Activated B cell treated with CpG ODN at 0.5 μM for 24 hours (primary cell): ENCODE measurements at regions not wholly inside any gene's neighbourhood (a gene's known extent, or its start where the extent isn't known, plus 50 kb on each side); places are given as distances from the start of the nearest gene placed in this dataset.

Experiments used
- ATAC-seq: fragments of 200-7000 bp; cut with Tn5 transposase; one replicate; pipeline ENCODE4 v1.10.0; 2021; ENCODE audit warnings: low read depth, mild to moderate bottlenecking, moderate library complexity
- CTCF ChIA-PET: fragments of 350-600 bp; sonication (Branson Sonifier 250); formaldehyde crosslinking; loops from one replicate; lab custom pipeline; 2021; ENCODE audit warnings: antibody characterized with exemption; lab: Charles Lee
- POLR2A ChIA-PET: fragments of 350-600 bp; sonication (Branson Sonifier 250); formaldehyde crosslinking; loops from one replicate; lab custom pipeline; 2021; ENCODE audit warnings: antibody characterized with exemption; lab: Charles Lee
- DNase-seq: peaks from one replicate; pipeline ENCODE4 v3.0.0; 2022
- H3K27ac Mint-ChIP-seq: one replicate; pipeline ENCODE4 v1.8.0; 2020; ENCODE audit warnings: mixed read lengths
- H3K27me3 Mint-ChIP-seq: one replicate; pipeline ENCODE4 v1.8.0; 2021; ENCODE audit warnings: mixed read lengths
- H3K36me3 Mint-ChIP-seq: one replicate; pipeline ENCODE4 v1.8.0; 2021; ENCODE audit warnings: low read depth, mixed read lengths
- H3K4me1 Mint-ChIP-seq: one replicate; pipeline ENCODE4 v1.8.0; 2021; ENCODE audit warnings: mixed read lengths
- H3K4me3 Mint-ChIP-seq: one replicate; pipeline ENCODE4 v1.8.0; 2020; ENCODE audit warnings: mild to moderate bottlenecking, mixed read lengths
- H3K9me3 Mint-ChIP-seq: one replicate; pipeline ENCODE4 v1.8.0; 2020; ENCODE audit warnings: mixed read lengths
- CTCF ChIP-seq: fragments of 200-600 bp; IDR thresholded peaks from one replicate; pipeline ENCODE4 v1.8.0; 2022; ENCODE audit warnings: antibody characterized with exemption, mild to moderate bottlenecking
- intact Hi-C: fragments of 100-400 bp; cut with micrococcal nuclease; formaldehyde crosslinking; loops from one replicate; pipeline ENCODE4 v1.15.1; 2024

GRCh38 chr6:53983301-53983700, 127.9 kb upstream of the MLIP start:
- no peaks in the 10 kb centered on the region for H3K27me3 Mint-ChIP-seq
- POLR2A ChIA-PET, result no interaction called here
- no peak overlapping the region for H3K4me3 Mint-ChIP-seq
- H3K4me1 Mint-ChIP-seq, result no peaks in the 10 kb centered on the region
- CTCF ChIA-PET, result no interaction called here
- H3K36me3 Mint-ChIP-seq, result no peaks in the 10 kb centered on the region
- no peak overlapping the region for H3K27ac Mint-ChIP-seq
- no peak for ATAC-seq
- DNase-seq, result no peak
- no peaks in the 10 kb centered on the region for H3K9me3 Mint-ChIP-seq
- TF ChIP-seq CTCF, result no peak
- intact Hi-C loops, result no loop called here

- H3K4me3 Mint-ChIP-seq, result no peak overlapping the region
- no peaks in the 10 kb centered on the region for H3K9me3 Mint-ChIP-seq
- POLR2A ChIA-PET, result no interaction called here
- H3K4me1 Mint-ChIP-seq, result no peaks in the 10 kb centered on the region
- DNase-seq (no peak), ATAC-seq (no peak)
- no peaks in the 10 kb centered on the region for H3K27me3 Mint-ChIP-seq
- no peaks in the 10 kb centered on the region for H3K36me3 Mint-ChIP-seq
- TF ChIP-seq CTCF, result no peak
- intact Hi-C loops, result no loop called here
- CTCF ChIA-PET, result no interaction called here
- no peak overlapping the region for H3K27ac Mint-ChIP-seq
Measured at GRCh38 chr6:53984163-53984562, 127.1 kb upstream of the MLIP start.

- Mint-ChIP-seq H3K27ac (no peak overlapping the region), H3K9me3 (no peaks in the 10 kb centered on the region), H3K27me3 (no peaks in the 10 kb centered on the region), H3K4me3 (no peak overlapping the region), H3K4me1 (no peaks in the 10 kb centered on the region), H3K36me3 (no peaks in the 10 kb centered on the region)
- intact Hi-C loops, result no loop called here
- ChIA-PET POLR2A (no interaction called here), CTCF (no interaction called here)
- DNase-seq (no peak), ATAC-seq (no peak)
- no peak for TF ChIP-seq CTCF
Measured at GRCh38 chr6:53984581-53984980, 126.7 kb upstream of the MLIP start.

- Mint-ChIP-seq H3K4me1 (no peaks in the 10 kb centered on the region), H3K4me3 (no peak overlapping the region), H3K27ac (no peak overlapping the region), H3K9me3 (no peaks in the 10 kb centered on the region), H3K27me3 (no peaks in the 10 kb centered on the region), H3K36me3 (no peaks in the 10 kb centered on the region)
- ChIA-PET POLR2A (no interaction called here), CTCF (interaction anchor here (1.2 kb wide), 1 partner anchor 11 kb away, joined by 4 read pairs; no protein-coding TSS in a partner anchor)
- intact Hi-C loops, result no loop called here
- no peak for TF ChIP-seq CTCF
- DNase-seq, result no peak
- ATAC-seq, result no peak
Measured at GRCh38 chr6:53985366-53985765, 125.9 kb upstream of the MLIP start.

- POLR2A ChIA-PET, result no interaction called here
- Mint-ChIP-seq H3K4me1 (no peaks in the 10 kb centered on the region), H3K36me3 (no peaks in the 10 kb centered on the region), H3K9me3 (no peaks in the 10 kb centered on the region), H3K27ac (no peak overlapping the region), H3K27me3 (no peaks in the 10 kb centered on the region), H3K4me3 (no peak overlapping the region)
- intact Hi-C loops, result no loop called here
- ATAC-seq (no peak), DNase-seq (no peak)
- CTCF ChIA-PET, result interaction anchor here (1.2 kb wide), 1 partner anchor 10 kb away, joined by 4 read pairs; no protein-coding TSS in a partner anchor
- TF ChIP-seq CTCF, result no peak
Measured at GRCh38 chr6:53986165-53986720, 125.0 kb upstream of the MLIP start.
